Endodermal cell (in vitro differentiated cells): ENCODE measurements at regions not wholly inside any gene's neighbourhood (a gene's known extent, or its start where the extent isn't known, plus 50 kb on each side); places are given as distances from the start of the nearest gene placed in this dataset.

Experiments used
- DNase-seq: peaks from one replicate; pipeline ENCODE4 v3.0.0-alpha.2; 2017
- H3K27ac ChIP-seq: 2 replicates; pipeline ENCODE4 v1.5.1; 2013; ENCODE audit warnings: mild to moderate bottlenecking, low read depth, low read length, moderate library complexity
- H3K27me3 ChIP-seq: 2 replicates; pipeline ENCODE4 v1.6.1; 2013; ENCODE audit warnings: mild to moderate bottlenecking, low read length, moderate library complexity; ENCODE audit not compliant: insufficient read depth, control insufficient read depth, poor library complexity, severe bottlenecking
- H3K36me3 ChIP-seq: 2 replicates; pipeline ENCODE4 v1.7.0; 2013; ENCODE audit warnings: mild to moderate bottlenecking, low read length, moderate library complexity; ENCODE audit not compliant: control insufficient read depth, insufficient read depth
- H3K4me1 ChIP-seq: one replicate; pipeline ENCODE4 v1.7.0; 2013; ENCODE audit warnings: low read length; ENCODE audit not compliant: control insufficient read depth, insufficient read depth
- H3K4me3 ChIP-seq: 2 replicates; pipeline ENCODE4 v1.5.1; 2013; ENCODE audit warnings: mild to moderate bottlenecking, low read length, moderate library complexity
- H3K9ac ChIP-seq: 2 replicates; pipeline ENCODE4 v1.6.1; 2013; ENCODE audit warnings: mild to moderate bottlenecking, low read length, moderate library complexity; ENCODE audit not compliant: poor library complexity, severe bottlenecking; ENCODE audit errors: extremely low read depth
- H3K9me3 ChIP-seq: 2 replicates; pipeline ENCODE4 v1.6.1; 2013; ENCODE audit warnings: mild to moderate bottlenecking, low read length, moderate library complexity; ENCODE audit not compliant: control insufficient read depth
- H3K27ac Mint-ChIP-seq: 2 replicates; pipeline ENCODE4 v1.8.0; 2020; ENCODE audit warnings: mixed read lengths
- H3K27me3 Mint-ChIP-seq: 2 replicates; pipeline ENCODE4 v1.8.0; 2021; ENCODE audit warnings: mild to moderate bottlenecking, mixed read lengths; ENCODE audit not compliant: insufficient read depth
- H3K36me3 Mint-ChIP-seq: 2 replicates; pipeline ENCODE4 v1.8.0; 2020; ENCODE audit warnings: low read depth, mixed read lengths
- H3K4me1 Mint-ChIP-seq: 2 replicates; pipeline ENCODE4 v1.8.0; 2020; ENCODE audit warnings: mixed read lengths
- H3K4me3 Mint-ChIP-seq: 2 replicates; pipeline ENCODE4 v1.8.0; 2020; ENCODE audit warnings: mild to moderate bottlenecking, moderate library complexity, mixed read lengths
- H3K9me3 Mint-ChIP-seq: 2 replicates; pipeline ENCODE4 v1.8.0; 2020; ENCODE audit warnings: mild to moderate bottlenecking, mixed read lengths
- CTCF ChIP-seq: fragments of 200-600 bp; sonication (generic); conservative IDR thresholded peaks from 2 replicates; pipeline ENCODE4 v1.5.0; 2021; ENCODE audit warnings: antibody characterized with exemption, mild to moderate bottlenecking
- WGBS, 2 experiments: methylation state at CpG; one replicate each; pipeline versions ENCODE4 v1.1.5 to v1.1.7; 2013; ENCODE audit warnings: missing lambda C conversion rate in 2 of 2, mixed read lengths in 1 of 2; ENCODE audit not compliant: insufficient coverage in 1 of 2, insufficient read length in 1 of 2; 5-methylcytosine and 5-hydroxymethylcytosine counted together

GRCh38 chr18:55748227-55748738, 160.3 kb upstream of the TCF4 start:
- peaks cover 89% of the 10 kb centered on the region for H3K27me3 ChIP-seq
- peak; percentile 81 for DNase-seq
- peaks cover 18% of the 10 kb centered on the region for H3K4me1 Mint-ChIP-seq
- no peak overlapping the region for H3K4me3 ChIP-seq
- H3K9me3 Mint-ChIP-seq: no peaks in the 10 kb centered on the region
- peak overlapping the region; percentile 7 for H3K27ac Mint-ChIP-seq
- peaks cover 86% of the 10 kb centered on the region for H3K27me3 Mint-ChIP-seq
- peaks cover 4% of the 10 kb centered on the region for H3K4me1 ChIP-seq
- H3K27ac ChIP-seq: no peak overlapping the region
- H3K9ac ChIP-seq: no peak overlapping the region
- no peaks in the 10 kb centered on the region for H3K36me3 ChIP-seq
- no peaks in the 10 kb centered on the region for H3K9me3 ChIP-seq
- WGBS, 2 experiments: 17 to 67% methylated on average over 2 to 4 of the region's 4 CpGs
- no peak for TF ChIP-seq CTCF
- H3K36me3 Mint-ChIP-seq: no peaks in the 10 kb centered on the region
- H3K4me3 Mint-ChIP-seq: no peak overlapping the region

- 100% methylated on average over 1 to 2 of the region's 2 CpGs for WGBS, 2 experiments
- H3K4me1 Mint-ChIP-seq: peaks cover 18% of the 10 kb centered on the region
- no peak overlapping the region for H3K4me3 Mint-ChIP-seq
- no peak overlapping the region for H3K27ac Mint-ChIP-seq
- H3K27me3 Mint-ChIP-seq: peaks cover 79% of the 10 kb centered on the region
- Histone ChIP-seq H3K27ac (no peak overlapping the region), H3K4me3 (no peak overlapping the region), H3K36me3 (no peaks in the 10 kb centered on the region), H3K9me3 (no peaks in the 10 kb centered on the region), H3K4me1 (peaks cover 4% of the 10 kb centered on the region), H3K9ac (no peak overlapping the region), H3K27me3 (peaks cover 65% of the 10 kb centered on the region)
- H3K36me3 Mint-ChIP-seq: no peaks in the 10 kb centered on the region
- no peak for DNase-seq
- no peak for TF ChIP-seq CTCF
- H3K9me3 Mint-ChIP-seq: no peaks in the 10 kb centered on the region
Measured at GRCh38 chr18:55744206-55744605, 156.2 kb upstream of the TCF4 start.

- no peak overlapping the region for H3K4me3 ChIP-seq
- DNase-seq: no peak
- H3K9me3 ChIP-seq: no peaks in the 10 kb centered on the region
- TF ChIP-seq CTCF: no peak
- H3K9ac ChIP-seq: no peak overlapping the region
- H3K4me1 ChIP-seq: peaks cover under 1% of the 10 kb centered on the region
- Mint-ChIP-seq H3K27ac (no peak overlapping the region), H3K36me3 (no peaks in the 10 kb centered on the region), H3K4me1 (peaks cover 16% of the 10 kb centered on the region), H3K9me3 (no peaks in the 10 kb centered on the region), H3K4me3 (no peak overlapping the region), H3K27me3 (peaks cover 76% of the 10 kb centered on the region)
- H3K36me3 ChIP-seq: no peaks in the 10 kb centered on the region
- H3K27ac ChIP-seq: no peak overlapping the region
- 90 to 92% methylated on average over 3 of the region's 3 CpGs for WGBS, 2 experiments
- H3K27me3 ChIP-seq: peaks cover 62% of the 10 kb centered on the region
Measured at GRCh38 chr18:55743736-55744135, 155.7 kb upstream of the TCF4 start.
